Common myeloid progenitor, CD34-positive (primary cell): ENCODE measurements at regions not wholly inside any gene's neighbourhood (a gene's known extent, or its start where the extent isn't known, plus 50 kb on each side); places are given as distances from the start of the nearest gene placed in this dataset.

ENCODE experiments used
- CTCF ChIA-PET: fragments of 350-600 bp; sonication (Branson Sonifier 250); formaldehyde crosslinking; loops from one replicate; lab custom pipeline; 2021; ENCODE audit warnings: antibody characterized with exemption; lab: Charles Lee
- POLR2A ChIA-PET: fragments of 350-600 bp; sonication (Branson Sonifier 250); formaldehyde crosslinking; loops from one replicate; lab custom pipeline; 2021; ENCODE audit warnings: antibody characterized with exemption; lab: Charles Lee
- DNase-seq, 3 donors: peaks; one replicate each; pipeline versions ENCODE4 v3.0.0 to v3.0.0-alpha.2; 2013
- H3K27ac ChIP-seq, 2 experiments: 1 replicate in 1 of 2; 2 replicates in 1 of 2; pipeline ENCODE4 v1.7.0; 2013; ENCODE audit warnings: inconsistent platforms in 2 of 2, low read length in 2 of 2, mild to moderate bottlenecking in 2 of 2, low read depth in 1 of 2, moderate library complexity in 1 of 2; ENCODE audit not compliant: severe bottlenecking in 2 of 2, insufficient read depth in 1 of 2, poor library complexity in 1 of 2
- H3K27me3 ChIP-seq, 5 experiments: replicated peaks in 2 of 5; 1 replicate in 3 of 5; 2 replicates in 2 of 5; pipeline versions ENCODE4 v1.6.1 to v1.7.0; 2013; ENCODE audit warnings: low read length in 4 of 5, mild to moderate bottlenecking in 2 of 5, moderate library complexity in 2 of 5, inconsistent platforms in 1 of 5; ENCODE audit not compliant: insufficient read depth in 5 of 5, control insufficient read depth in 4 of 5
- H3K36me3 ChIP-seq, 4 experiments: 1 replicate in 2 of 4; 2 replicates in 2 of 4; pipeline versions ENCODE4 v1.6.1 to v1.7.0; 2013; ENCODE audit warnings: low read length in 3 of 4, control low read depth in 1 of 4, mild to moderate bottlenecking in 1 of 4; ENCODE audit not compliant: control insufficient read depth in 4 of 4, insufficient read depth in 4 of 4
- H3K4me1 ChIP-seq, 4 experiments: 1 replicate in 3 of 4; 2 replicates in 1 of 4; pipeline versions ENCODE4 v1.6.1 to v1.7.1; 2013; ENCODE audit warnings: low read length in 3 of 4, mild to moderate bottlenecking in 3 of 4, control low read depth in 1 of 4, inconsistent platforms in 1 of 4, moderate library complexity in 1 of 4; ENCODE audit not compliant: control insufficient read depth in 4 of 4, insufficient read depth in 4 of 4; ENCODE audit errors: control extremely low read depth in 1 of 4
- H3K4me3 ChIP-seq, 7 experiments: 1 replicate in 4 of 7; 2 replicates in 3 of 7; pipeline versions ENCODE4 v1.5.1 to v1.7.0; 2013; ENCODE audit warnings: mild to moderate bottlenecking in 7 of 7, low read length in 6 of 7, moderate library complexity in 6 of 7, inconsistent platforms in 2 of 7, low read depth in 2 of 7, control low read depth in 1 of 7; ENCODE audit not compliant: insufficient read depth in 4 of 7, control insufficient read depth in 1 of 7; ENCODE audit errors: extremely low read depth in 1 of 7
- H3K9me3 ChIP-seq, 5 experiments: 1 replicate in 4 of 5; 2 replicates in 1 of 5; pipeline versions ENCODE4 v1.6.1 to v1.7.1; 2013; ENCODE audit warnings: low read length in 4 of 5, mild to moderate bottlenecking in 2 of 5, inconsistent platforms in 1 of 5, low read depth in 1 of 5, moderate library complexity in 1 of 5; ENCODE audit not compliant: control insufficient read depth in 4 of 5, insufficient read depth in 2 of 5; ENCODE audit errors: control extremely low read depth in 1 of 5
- WGBS: methylation state at CpG from one replicate; pipeline ENCODE4 v1.1.5; 2013; ENCODE audit not compliant: insufficient coverage; 5-methylcytosine and 5-hydroxymethylcytosine counted together

DNA sequence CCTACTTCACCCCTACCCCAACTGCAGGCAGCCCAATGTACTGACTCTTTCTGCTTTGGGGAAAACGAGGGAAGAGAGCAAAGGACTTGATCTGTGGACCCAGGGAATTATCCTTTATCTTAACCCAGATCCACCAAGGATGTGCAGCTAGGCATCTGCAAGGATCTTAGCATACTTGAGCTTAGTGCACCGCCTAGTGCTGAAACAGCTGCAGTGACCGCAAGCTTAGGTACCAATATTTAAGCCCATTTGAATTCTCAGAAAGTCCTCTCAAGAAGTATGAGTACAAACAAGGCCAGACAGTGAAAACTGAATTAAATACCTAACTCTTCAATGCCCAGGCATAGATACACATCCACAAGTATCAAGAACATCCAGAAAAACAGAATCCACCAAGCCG lies 576.7 kb upstream of the ADAMTS16 start:
- no peaks in the 10 kb centered on the region for H3K4me1 ChIP-seq
- 69% methylated on average over 2 of the region's 4 CpGs for WGBS
- POLR2A ChIA-PET = no interaction called here
- CTCF ChIA-PET = interaction anchor here (0.9 kb wide), 1 partner anchor 1819 kb away, joined by 3 read pairs; no protein-coding TSS in a partner anchor
- no peak overlapping the region for H3K27ac ChIP-seq
- peaks cover 0 to 7% (median 0%) of the 10 kb centered on the region in 5 experiments for H3K9me3 ChIP-seq
- H3K4me3 ChIP-seq = no peak overlapping the region
- DNase-seq = no peak
- H3K36me3 ChIP-seq = no peaks in the 10 kb centered on the region
- no peaks in the 10 kb centered on the region for H3K27me3 ChIP-seq

DNA sequence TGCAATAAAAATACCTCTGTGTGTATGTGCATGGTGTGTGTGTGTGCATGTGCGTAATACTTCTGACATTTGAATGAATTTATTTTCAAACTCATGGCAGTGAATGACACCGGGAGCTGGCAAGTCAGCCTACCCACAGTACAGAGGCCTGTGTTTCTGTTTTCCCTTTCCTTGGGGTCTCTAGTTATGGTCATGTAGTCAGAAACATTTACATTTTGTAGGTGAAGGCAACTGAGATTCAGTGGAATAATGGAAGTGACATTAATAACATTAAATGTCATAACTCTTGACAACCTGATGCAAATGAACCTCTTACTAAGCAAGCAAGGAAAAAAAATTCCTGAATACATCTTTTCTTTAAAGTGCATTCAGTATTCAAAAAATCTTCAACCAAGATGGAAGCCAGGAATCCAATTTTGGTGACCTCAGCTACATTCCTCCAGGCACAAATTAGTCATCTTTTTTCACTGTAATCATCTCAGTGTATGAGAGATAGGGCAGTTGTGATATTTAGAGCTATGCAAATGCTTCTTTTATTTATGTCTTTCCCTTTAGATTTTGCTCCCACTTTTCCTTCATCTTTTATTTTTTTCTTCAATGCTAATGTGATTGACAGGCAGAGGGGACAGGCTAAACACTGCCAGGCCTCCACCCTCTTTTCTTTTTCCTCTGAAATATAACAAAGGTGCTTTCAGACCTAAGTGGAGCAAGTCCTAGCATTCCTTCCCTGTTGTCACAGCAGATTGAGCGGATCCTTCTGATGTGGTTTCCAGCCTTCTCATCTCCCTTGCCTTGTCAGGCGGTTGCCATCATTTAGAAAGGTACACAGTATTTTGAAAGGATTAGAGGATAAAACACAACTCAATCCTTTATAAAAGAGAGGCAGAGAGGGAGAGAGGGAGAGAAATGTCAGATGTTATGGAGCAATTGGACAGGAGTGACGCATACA lies 569.8 kb upstream of the ADAMTS16 start:
- 88% methylated on average over 1 of the region's 5 CpGs for WGBS
- CTCF ChIA-PET = no interaction called here

DNA sequence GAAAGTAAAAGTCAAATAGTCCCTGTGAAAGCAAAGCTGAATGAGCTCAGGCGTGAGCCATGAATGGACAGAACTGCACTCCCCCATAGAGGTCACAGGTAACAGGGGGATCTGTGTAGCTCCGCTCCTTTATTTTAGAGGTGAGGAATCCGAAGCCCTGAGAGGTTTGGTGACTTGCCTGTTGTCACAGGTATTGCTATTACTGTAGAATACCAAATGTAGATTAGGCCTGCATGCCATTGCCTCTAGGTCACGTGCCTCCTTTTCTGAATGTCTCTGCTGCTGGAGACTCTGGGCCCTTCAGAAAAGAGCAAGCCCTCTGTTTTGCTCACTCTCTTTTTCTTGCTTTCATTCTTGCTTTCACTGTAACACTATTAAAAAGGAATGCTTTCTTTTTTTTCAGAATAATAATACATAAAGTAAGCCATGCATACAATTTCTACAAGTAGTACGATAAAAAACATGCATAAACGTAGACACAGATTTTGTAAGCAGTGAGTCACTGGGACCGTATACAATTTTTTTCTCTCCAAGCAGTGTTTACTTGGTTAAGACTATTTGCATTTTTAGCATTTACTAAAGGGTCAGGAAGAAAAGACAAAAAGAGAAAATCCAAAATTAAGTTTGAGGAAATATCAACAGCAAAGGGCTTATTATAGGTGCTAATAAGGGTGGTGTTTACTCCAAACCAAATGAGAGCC lies 568.7 kb upstream of the ADAMTS16 start:
- 86% methylated on average over 6 of the region's 7 CpGs for WGBS
- CTCF ChIA-PET = no interaction called here

More for the DNA sequence above, 569.8 kb upstream of the ADAMTS16 start:
- H3K4me3 ChIP-seq = no peak overlapping the region
- DNase-seq = no peak
- POLR2A ChIA-PET = no interaction called here
- no peak overlapping the region for H3K27ac ChIP-seq
- no peaks in the 10 kb centered on the region for H3K36me3 ChIP-seq
- H3K4me1 ChIP-seq = no peaks in the 10 kb centered on the region
- no peaks in the 10 kb centered on the region for H3K27me3 ChIP-seq
- no peaks in the 10 kb centered on the region for H3K9me3 ChIP-seq

DNA sequence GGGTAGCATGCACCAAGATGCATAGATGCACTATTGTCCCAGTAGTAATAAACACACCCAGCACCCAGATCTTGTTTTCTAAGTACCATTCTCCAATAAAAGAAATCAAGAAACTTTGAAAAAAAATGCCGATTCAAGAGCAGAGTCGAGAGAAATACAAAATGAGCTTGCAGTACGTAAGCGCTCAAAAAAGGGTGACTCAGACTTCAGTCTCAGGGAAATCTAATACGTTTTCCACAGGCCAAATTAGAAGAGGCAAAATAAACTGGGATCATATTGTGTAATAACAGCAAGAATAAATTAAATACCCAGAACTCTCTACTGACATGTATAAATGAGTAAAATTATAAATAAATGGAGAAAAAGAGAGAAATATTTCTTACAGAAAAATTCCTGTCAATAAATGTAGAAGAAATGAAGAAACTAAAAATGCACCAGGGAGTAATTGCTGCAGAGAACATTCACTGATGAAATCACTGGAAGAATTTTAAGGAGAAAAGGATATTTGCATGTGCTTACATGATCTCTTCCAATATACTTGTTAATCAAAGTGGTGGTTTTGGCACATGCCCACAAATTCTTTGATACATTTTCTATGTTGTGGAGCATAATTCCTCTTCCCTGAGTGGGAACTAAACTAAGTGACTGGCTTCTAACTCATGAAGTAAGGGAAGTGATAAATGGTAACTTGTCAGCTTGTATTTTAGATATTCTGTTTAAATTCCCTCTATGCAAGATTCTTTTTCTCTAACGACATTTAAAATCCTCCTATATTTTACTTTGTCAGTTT lies 567.6 kb upstream of the ADAMTS16 start:
- Histone ChIP-seq H3K27me3 (no peaks in the 10 kb centered on the region), H3K36me3 (no peaks in the 10 kb centered on the region), H3K9me3 (no peaks in the 10 kb centered on the region), H3K4me1 (no peaks in the 10 kb centered on the region), H3K27ac (no peak overlapping the region), H3K4me3 (no peak overlapping the region)
- POLR2A ChIA-PET = no interaction called here
- DNase-seq = no peak
- WGBS = 97% methylated on average over 4 of the region's 6 CpGs
- CTCF ChIA-PET = no interaction called here

More for the DNA sequence above, 568.7 kb upstream of the ADAMTS16 start:
- no peaks in the 10 kb centered on the region for H3K27me3 ChIP-seq
- no peaks in the 10 kb centered on the region for H3K4me1 ChIP-seq
- POLR2A ChIA-PET = no interaction called here
- no peaks in the 10 kb centered on the region for H3K9me3 ChIP-seq
- no peaks in the 10 kb centered on the region for H3K36me3 ChIP-seq
- DNase-seq = no peak
- H3K27ac ChIP-seq = no peak overlapping the region
- no peak overlapping the region for H3K4me3 ChIP-seq

DNA sequence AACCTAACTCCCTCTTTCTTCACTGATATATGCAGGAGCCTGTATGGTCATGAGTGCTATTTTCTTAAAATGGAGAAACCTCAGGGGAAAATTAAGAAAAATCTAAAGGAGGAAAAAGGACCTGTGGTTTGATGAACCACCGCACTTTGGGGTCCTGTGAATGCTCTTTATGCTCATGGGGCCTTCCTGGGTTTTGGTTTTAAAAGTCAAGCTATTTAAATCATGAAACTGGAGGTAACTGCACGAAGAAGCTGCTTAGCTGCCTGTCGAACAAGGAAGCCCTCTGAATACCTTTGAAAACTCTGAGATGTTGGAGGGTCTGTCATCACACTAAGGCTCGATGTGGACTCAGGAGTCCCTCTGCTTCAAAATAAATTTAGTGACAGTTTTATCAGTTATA lies 564.5 kb upstream of the ADAMTS16 start:
- peaks cover 0 to 2% (median 0%) of the 10 kb centered on the region in 5 experiments for H3K9me3 ChIP-seq
- no peaks in the 10 kb centered on the region for H3K4me1 ChIP-seq
- no peaks in the 10 kb centered on the region for H3K36me3 ChIP-seq
- no peak overlapping the region for H3K4me3 ChIP-seq
- no peak for DNase-seq
- H3K27ac ChIP-seq = no peak overlapping the region
- no peaks in the 10 kb centered on the region for H3K27me3 ChIP-seq
- 76% methylated on average over 3 of the region's 4 CpGs for WGBS
- ChIA-PET POLR2A (no interaction called here), CTCF (no interaction called here)

DNA sequence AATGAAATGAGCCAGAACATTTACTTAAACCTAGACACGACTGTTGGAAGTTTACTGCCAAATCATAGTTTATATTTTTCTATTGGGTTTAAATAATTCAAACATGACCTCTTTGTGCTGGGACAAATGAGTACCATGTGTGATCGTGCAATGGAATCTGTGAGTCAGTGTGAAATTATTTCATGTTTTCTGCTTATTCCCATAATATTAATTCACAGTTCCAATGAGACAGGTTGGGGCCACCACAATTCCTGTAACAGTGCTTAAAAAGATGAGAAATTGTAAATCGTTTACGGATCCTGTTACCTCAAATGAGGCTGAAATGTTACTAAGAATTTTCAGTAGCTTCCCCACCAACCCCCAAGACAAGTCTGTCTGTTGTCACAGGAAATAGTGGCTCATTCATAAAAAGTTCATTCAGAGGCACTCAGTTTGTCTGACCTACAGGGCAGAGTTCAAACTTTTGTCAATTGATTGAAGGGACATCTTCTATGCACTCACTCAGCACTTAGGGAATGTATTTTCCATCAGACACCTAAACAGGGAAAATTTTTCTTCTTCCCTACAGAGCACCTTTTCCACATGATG lies 563.9 kb upstream of the ADAMTS16 start:
- no peaks in the 10 kb centered on the region for H3K27me3 ChIP-seq
- H3K9me3 ChIP-seq = peaks cover 0 to 5% (median 0%) of the 10 kb centered on the region in 5 experiments
- no peaks in the 10 kb centered on the region for H3K4me1 ChIP-seq
- H3K27ac ChIP-seq = no peak overlapping the region
- H3K36me3 ChIP-seq = no peaks in the 10 kb centered on the region
- ChIA-PET POLR2A (no interaction called here), CTCF (no interaction called here)
- DNase-seq = no peak
- no peak overlapping the region for H3K4me3 ChIP-seq
- 100% methylated on average over 2 of the region's 4 CpGs for WGBS
